ENCODE measurements at regions not wholly inside any gene's neighbourhood (a gene's known extent, or its start where the extent isn't known, plus 50 kb on each side); places are given as distances from the start of the nearest gene placed in this dataset.

DNA sequence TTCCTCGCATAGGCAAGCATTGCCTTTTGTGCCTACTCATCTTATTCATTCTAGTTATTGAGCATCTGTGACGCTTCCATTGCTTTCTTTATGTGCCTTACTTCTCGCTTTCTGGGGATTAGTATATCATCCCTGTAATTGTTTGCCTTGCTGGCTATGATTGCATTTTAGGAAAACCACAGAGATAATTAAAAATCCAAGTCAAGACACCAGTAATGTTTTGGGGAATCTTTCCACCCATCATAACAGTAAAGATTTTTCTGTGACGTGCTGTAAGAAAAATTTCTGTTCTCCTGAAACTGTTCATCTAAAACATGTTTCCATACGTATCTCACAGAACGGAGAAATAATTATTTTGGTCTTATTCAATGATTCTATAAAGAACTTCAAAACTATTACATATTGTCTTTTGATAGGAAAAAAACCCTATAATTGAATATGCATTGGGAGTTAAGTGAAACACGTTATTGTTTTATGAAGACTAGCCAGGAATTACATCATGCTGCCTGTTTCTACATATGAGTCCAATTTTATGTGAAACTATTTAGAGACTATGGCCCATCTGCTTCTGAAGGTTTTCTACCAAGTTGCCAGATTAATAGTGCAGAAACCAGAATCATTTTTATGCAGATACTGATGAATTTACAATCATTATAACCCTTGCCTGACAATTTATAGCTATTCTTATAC, 133.7 kb upstream of the FIBIN start:
- TF ChIP-seq CTCF (optimal IDR thresholded peaks at IDR 0.05 in 1 of 3, IDR thresholded peaks at IDR 0.05 in 1 of 3, conservative IDR thresholded peaks at IDR 0.05 in 1 of 3; ENCODE audit: extremely low read depth in 1 of 3, insufficient read depth in 2 of 3, low read length in 3 of 3) (no peak), EZH2 (IDR thresholded peaks at IDR 0.05; ENCODE audit: low read length) (no peak)
